ENCODE measurements at regions not wholly inside any gene's neighbourhood (a gene's known extent, or its start where the extent isn't known, plus 50 kb on each side); places are given as distances from the start of the nearest gene placed in this dataset.

- no peak for TF ChIP-seq EZH2phosphoT487 (IDR thresholded peaks at IDR 0.05; ENCODE audit: low read length)
- no peak for TF ChIP-seq CTCF (IDR thresholded peaks at IDR 0.05; ENCODE audit: low read length)
- no peak for TF ChIP-seq EZH2 (optimal IDR thresholded peaks at IDR 0.05; ENCODE audit: low read depth, low read length)
Measured at GRCh38 chr5:51479840-51480239, 96.6 kb downstream of the ISL1 start.
